Sciatic nerve (tissue), 2 donors: ENCODE measurements at regions not wholly inside any gene's neighbourhood (a gene's known extent, or its start where the extent isn't known, plus 50 kb on each side); places are given as distances from the start of the nearest gene placed in this dataset.

ENCODE experiments used
- ATAC-seq: fragments of 200-7000 bp; cut with Tn5 transposase; one replicate; pipeline ENCODE4 v1.9.1; 2020; ENCODE audit warnings: mild to moderate bottlenecking, moderate library complexity
- DNase-seq: peaks from one replicate; pipeline ENCODE4 v3.0.0-alpha.2; 2020; ENCODE audit warnings: low spot score
- intact Hi-C: fragments of 100-400 bp; cut with DNase I; formaldehyde crosslinking; loops from one replicate; pipeline ENCODE4 v1.14.2; 2022
- donor health status: DM: no; HTN: no; CAD: no.
- donor health status: DM: no; HTN: no; CAD: no.

GRCh38 chr18:25674183-25674582 lies 322.2 kb upstream of the ZNF521 start:
- DNase-seq (no peak), ATAC-seq (no peak)
- intact Hi-C loops = no loop called here

GRCh38 chr18:25672490-25672889 lies 320.5 kb upstream of the ZNF521 start:
- intact Hi-C loops = no loop called here
- DNase-seq (no peak), ATAC-seq (no peak)

- intact Hi-C loops = no loop called here
- ATAC-seq = no peak
- no peak for DNase-seq
These were observed 317.8 kb upstream of the ZNF521 start for GRCh38 chr18:25669741-25670140.

GRCh38 chr18:25662272-25662671 lies 310.3 kb upstream of the ZNF521 start:
- DNase-seq (no peak), ATAC-seq (no peak)
- intact Hi-C loops = no loop called here

GRCh38 chr18:25661831-25662230 lies 309.9 kb upstream of the ZNF521 start:
- intact Hi-C loops = no loop called here
- ATAC-seq = no peak
- no peak for DNase-seq

GRCh38 chr18:25659541-25659940 lies 307.6 kb upstream of the ZNF521 start:
- no peak for ATAC-seq

GRCh38 chr18:25658476-25658875 lies 306.5 kb upstream of the ZNF521 start:
- intact Hi-C loops = no loop called here
- ATAC-seq (no peak), DNase-seq (no peak)

More at GRCh38 chr18:25659541-25659940, 307.6 kb upstream of the ZNF521 start:
- intact Hi-C loops = no loop called here
- no peak for DNase-seq

- intact Hi-C loops = loop anchor here (5.0 kb wide), 1 partner anchor 49 kb away; no protein-coding TSS in a partner anchor
- DNase-seq (no peak), ATAC-seq (no peak)
These were observed 299.6 kb upstream of the ZNF521 start for GRCh38 chr18:25651553-25651952.

GRCh38 chr18:25650201-25650941 lies 298.4 kb upstream of the ZNF521 start:
- no peak for ATAC-seq
- intact Hi-C loops = loop anchor here (5.0 kb wide), 1 partner anchor 48 kb away; no protein-coding TSS in a partner anchor

GRCh38 chr18:25648716-25649260 lies 296.8 kb upstream of the ZNF521 start:
- DNase-seq (no peak), ATAC-seq (no peak)
- intact Hi-C loops = no loop called here

More at GRCh38 chr18:25650201-25650941, 298.4 kb upstream of the ZNF521 start:
- no peak for DNase-seq

GRCh38 chr18:25647404-25647803 lies 295.4 kb upstream of the ZNF521 start:
- intact Hi-C loops = no loop called here
- ATAC-seq (no peak), DNase-seq (no peak)

- no peak for ATAC-seq
- no peak for DNase-seq
- intact Hi-C loops = no loop called here
These were observed 295.0 kb upstream of the ZNF521 start for GRCh38 chr18:25646971-25647370.

- DNase-seq (no peak), ATAC-seq (no peak)
- intact Hi-C loops = no loop called here
These were observed 287.6 kb upstream of the ZNF521 start for GRCh38 chr18:25639596-25639995.

- intact Hi-C loops = no loop called here
- no peak for ATAC-seq
- no peak for DNase-seq
These were observed 281.6 kb upstream of the ZNF521 start for GRCh38 chr18:25633563-25633962.

- intact Hi-C loops = no loop called here
- ATAC-seq = no peak
- DNase-seq = no peak
These were observed 278.7 kb upstream of the ZNF521 start for GRCh38 chr18:25630682-25631081.

- intact Hi-C loops = no loop called here
- no peak for ATAC-seq
- DNase-seq = no peak
These were observed 269.7 kb upstream of the ZNF521 start for GRCh38 chr18:25621682-25622081.

GRCh38 chr18:25621144-25621543 lies 269.2 kb upstream of the ZNF521 start:
- intact Hi-C loops = no loop called here
- ATAC-seq (no peak), DNase-seq (no peak)

GRCh38 chr18:25614168-25614567 lies 262.2 kb upstream of the ZNF521 start:
- intact Hi-C loops = no loop called here
- ATAC-seq = no peak
- DNase-seq = no peak

- DNase-seq (no peak), ATAC-seq (no peak)
- intact Hi-C loops = no loop called here
These were observed 260.5 kb upstream of the ZNF521 start for GRCh38 chr18:25612466-25612865.

GRCh38 chr18:25608091-25608490 lies 256.1 kb upstream of the ZNF521 start:
- ATAC-seq (no peak), DNase-seq (no peak)
- intact Hi-C loops = no loop called here
